ENCODE measurements at regions not wholly inside any gene's neighbourhood (a gene's known extent, or its start where the extent isn't known, plus 50 kb on each side); places are given as distances from the start of the nearest gene placed in this dataset.

GRCh38 chr1:175845985-175846384 lies 102.6 kb upstream of the TNR start:
- Histone ChIP-seq H3K14ac (ENCODE audit: insufficient read length) (no peak overlapping the region), H2BK15ac (ENCODE audit: low read length) (no peak overlapping the region), H4K20me1 (replicated peaks in 1 of 2; ENCODE audit: control insufficient read depth in 1 of 2, insufficient read depth in 2 of 2, low read length in 2 of 2) (no peaks in the 10 kb centered on the region), H3K27me3 (replicated peaks in 1 of 4; ENCODE audit: control insufficient read depth in 3 of 4, extremely low read depth in 1 of 4, insufficient read depth in 3 of 4, low read length in 3 of 4) (no peaks in the 10 kb centered on the region; a peak in 1 of 7 replicates), H2BK120ac (replicated peaks; ENCODE audit: low read depth, low read length) (no peak overlapping the region), H3K23ac (ENCODE audit: insufficient read length) (no peak overlapping the region), H3K36me3 (ENCODE audit: control insufficient read depth in 2 of 4, insufficient read depth in 4 of 4, low read length in 3 of 4) (no peaks in the 10 kb centered on the region), H4K5ac (ENCODE audit: insufficient read length, low read depth, low read length) (no peak overlapping the region), H2BK12ac (ENCODE audit: low read depth, low read length) (no peak overlapping the region), H3K79me2 (ENCODE audit: control insufficient read depth in 1 of 2, insufficient read depth in 2 of 2, low read length in 2 of 2) (no peaks in the 10 kb centered on the region), H3K18ac (ENCODE audit: extremely low read depth, low read length) (no peak overlapping the region), H3K9me3 (ENCODE audit: insufficient read depth in 2 of 2, low read depth in 1 of 2, low read length in 1 of 2) (no peaks in the 10 kb centered on the region), H2BK20ac (ENCODE audit: low read length) (no peak overlapping the region), H4K8ac (ENCODE audit: extremely low read depth, insufficient read depth, low read length) (no peak overlapping the region), H3K4ac (replicated peaks; ENCODE audit: insufficient read length, low read depth, low read length) (no peak overlapping the region), H3K56ac (replicated peaks; ENCODE audit: insufficient read length, low read depth, low read length) (no peak overlapping the region), H2AFZ (ENCODE audit: low read length) (no peak overlapping the region), H3K4me2 (ENCODE audit: insufficient read depth in 1 of 2, low read depth in 2 of 2, low read length in 2 of 2) (no peak overlapping the region), H3K4me3 (ENCODE audit: extremely low read depth in 1 of 4, insufficient read depth in 2 of 4, low read depth in 3 of 4, low read length in 4 of 4) (no peak overlapping the region), H4K91ac (replicated peaks; ENCODE audit: insufficient read length, low read length) (no peak overlapping the region), H3K4me1 (replicated peaks in 1 of 4; ENCODE audit: control insufficient read depth in 3 of 4, insufficient read depth in 4 of 4, low read length in 3 of 4) (peaks cover 0 to 14% (median 2%) of the 10 kb centered on the region in 4 experiments; a peak in 2 of 7 replicates), H3K27ac (ENCODE audit: low read depth, low read length) (no peak overlapping the region), H3K9ac (replicated peaks in 1 of 4; ENCODE audit: extremely low read depth in 1 of 4, low read depth in 3 of 4, low read length in 3 of 4) (no peak overlapping the region), H2BK5ac (ENCODE audit: low read depth, low read length) (no peak overlapping the region), H2AK5ac (ENCODE audit: low read depth, low read length) (no peak overlapping the region), H3K79me1 (ENCODE audit: low read depth, low read length) (no peaks in the 10 kb centered on the region), H3K23me2 (ENCODE audit: low read depth, low read length) (no peaks in the 10 kb centered on the region)
- ChIA-PET POLR2A (ENCODE audit: partially characterized antibody) (interaction anchor here (0.8 kb wide), 1 partner anchor 232 kb away, joined by 3 read pairs; no protein-coding TSS in a partner anchor), CTCF (ENCODE audit: partially characterized antibody) (interaction anchor here (1.1 to 1.9 kb wide), 7 partner anchors 11 to 472 kb away, joined by 3 to 5 read pairs (median 5); partner anchors contain the start of gene TNR)
- whole genome bisulfite sequencing, 2 experiments (ENCODE audit: extremely low coverage in 1 of 2, insufficient coverage in 1 of 2, insufficient read length in 1 of 2, insufficient replicate concordance in 2 of 2, low coverage in 1 of 2, low lambda C conversion rate in 2 of 2, missing lambda C conversion rate in 1 of 2), result 79% methylated on average over 1 of the region's 1 CpG; no CpG with 5 or more reads in 1 of the 2 experiments
- DNase-seq (ENCODE audit: low read depth in 1 of 2, low spot score in 2 of 2), result no peak
- FAIRE-seq, result no peak
- TF ChIP-seq TBP (IDR thresholded peaks at IDR 0.05; ENCODE audit: low read depth, low read length) (no peak), SIRT6 (IDR thresholded peaks at IDR 0.05; ENCODE audit: low read length) (no peak), SIN3A (conservative IDR thresholded peaks at IDR 0.05 in 1 of 2, IDR thresholded peaks at IDR 0.05 in 1 of 2; ENCODE audit: low read depth in 1 of 2, low read length in 2 of 2) (no peak), USF2 (IDR thresholded peaks at IDR 0.05; ENCODE audit: low read length) (no peak), RNF2 (IDR thresholded peaks at IDR 0.05; ENCODE audit: borderline replicate concordance, low read depth, low read length, missing control alignments, poor library complexity, severe bottlenecking) (no peak), CHD1 (IDR thresholded peaks at IDR 0.05; ENCODE audit: low read depth, low read length) (no peak), NANOG (IDR thresholded peaks at IDR 0.05; ENCODE audit: insufficient read depth, low read depth, low read length, poor library complexity, severe bottlenecking) (no peak), BACH1 (IDR thresholded peaks at IDR 0.05; ENCODE audit: low read length) (no peak), SUZ12 (IDR thresholded peaks at IDR 0.05; ENCODE audit: low read length) (no peak)
